HCEC 1CT (cell line): ENCODE measurements at regions not wholly inside any gene's neighbourhood (a gene's known extent, or its start where the extent isn't known, plus 50 kb on each side); places are given as distances from the start of the nearest gene placed in this dataset.

ENCODE experiments used
- DNase-seq: peaks from one replicate; pipeline ENCODE4 v3.0.0-alpha.2; 2017

DNA sequence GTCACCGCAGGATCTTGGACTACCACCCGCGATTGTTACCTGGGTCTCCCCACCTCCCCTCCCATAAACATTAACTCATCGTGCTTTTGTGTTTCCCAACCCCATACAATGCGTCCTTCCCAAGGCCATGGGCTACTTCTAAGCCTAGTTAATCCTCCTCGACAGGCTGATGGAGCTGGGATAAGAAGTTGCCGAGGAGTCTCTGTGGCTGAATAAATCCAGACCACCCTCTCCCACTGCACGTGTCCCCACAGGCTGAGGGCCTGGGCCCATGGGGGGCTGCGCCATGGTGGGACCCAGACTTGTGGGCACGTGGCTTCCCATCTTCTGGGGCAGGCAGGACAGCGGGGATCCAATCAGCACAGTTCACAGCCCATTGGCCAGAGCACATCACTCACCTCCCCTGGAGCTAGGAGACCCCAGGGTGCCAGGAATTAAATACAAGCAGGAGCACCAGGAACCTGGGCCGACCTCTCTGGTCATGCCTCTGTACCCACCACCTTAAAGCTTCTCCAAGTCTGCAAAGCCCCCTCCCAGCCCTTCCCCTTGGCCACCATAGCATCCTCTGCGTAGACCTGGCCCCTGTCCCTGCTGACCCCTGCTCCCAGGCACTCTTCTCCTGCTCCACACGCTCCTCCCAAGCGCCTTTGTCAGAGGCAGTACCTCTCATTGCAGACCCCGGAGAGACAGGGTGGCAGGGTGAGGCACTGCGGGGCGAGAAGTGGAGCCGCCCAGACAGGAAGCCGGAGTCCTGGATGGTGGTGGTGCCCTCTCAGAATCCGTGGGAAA is 51.0 kb upstream of the ID2 start:
- DNase-seq: no peak

GRCh38 chr2:8631465-8632005 is 50.3 kb upstream of the ID2 start:
- DNase-seq: no peak
